GM18868 (cell line): ENCODE measurements at regions not wholly inside any gene's neighbourhood (a gene's known extent, or its start where the extent isn't known, plus 50 kb on each side); places are given as distances from the start of the nearest gene placed in this dataset.

Experiments used
- ATAC-seq: cut with Tn5 transposase; IDR thresholded peaks from one replicate; pipeline ENCODE4 v1.9.1; 2021; ENCODE audit warnings: mild to moderate bottlenecking, moderate library complexity; ENCODE audit not compliant: unreplicated experiment

- no peak for ATAC-seq
These were observed 259.6 kb downstream of the FLRT2 start for GRCh38 chr14:85789506-85789905.

GRCh38 chr14:85788470-85789233 is 258.7 kb downstream of the FLRT2 start:
- no peak for ATAC-seq

- no peak for ATAC-seq
These were observed 236.4 kb downstream of the FLRT2 start for GRCh38 chr14:85766295-85766694.

GRCh38 chr14:85764822-85765221 is 234.9 kb downstream of the FLRT2 start:
- no peak for ATAC-seq

- no peak for ATAC-seq
These were observed 232.6 kb downstream of the FLRT2 start for GRCh38 chr14:85762526-85762925.

- no peak for ATAC-seq
These were observed 222.2 kb downstream of the FLRT2 start for GRCh38 chr14:85752175-85752574.

- no peak for ATAC-seq
These were observed 214.6 kb downstream of the FLRT2 start for GRCh38 chr14:85744573-85744972.

GRCh38 chr14:85732031-85732430 is 202.1 kb downstream of the FLRT2 start:
- ATAC-seq: no peak

GRCh38 chr14:85731186-85731585 is 201.2 kb downstream of the FLRT2 start:
- ATAC-seq: no peak

- ATAC-seq: no peak
These were observed 198.6 kb downstream of the FLRT2 start for GRCh38 chr14:85728476-85729065.

GRCh38 chr14:85714069-85714468 is 184.1 kb downstream of the FLRT2 start:
- ATAC-seq: no peak

- ATAC-seq: no peak
These were observed 181.7 kb downstream of the FLRT2 start for GRCh38 chr14:85711620-85712019.
